PC-9 (cell line): ENCODE measurements at regions not wholly inside any gene's neighbourhood (a gene's known extent, or its start where the extent isn't known, plus 50 kb on each side); places are given as distances from the start of the nearest gene placed in this dataset.

Experiments
- BruUV-seq: library from RNA; stranded (reverse); fragments of 400-500 nt; replicated peaks from 2 replicates; lab custom pipeline; 2021; lab: Mats Ljungman, UMichigan
- CTCF ChIA-PET: fragments of 300-600 bp; sonication (Branson Sonifier 250); formaldehyde crosslinking; loops from one replicate; lab custom pipeline; 2022; ENCODE audit warnings: antibody characterized with exemption; lab: Charles Lee
- POLR2A ChIA-PET: fragments of 300-600 bp; sonication (Branson Sonifier 250); formaldehyde crosslinking; loops from one replicate; lab custom pipeline; 2022; ENCODE audit warnings: antibody characterized with exemption; ENCODE audit not compliant: unreplicated experiment; lab: Charles Lee
- DNase-seq, 2 experiments: peaks; one replicate each; pipeline versions ENCODE4 v3.0.0 to v3.0.0-alpha.2; 2015 to 2022; ENCODE audit warnings: mixed read lengths in 1 of 2
- H2AFZ ChIP-seq: fragments of 200-600 bp; sonication (generic); 2 replicates; pipeline ENCODE4 v1.8.1; 2017; ENCODE audit warnings: antibody characterized with exemption
- H3F3A ChIP-seq: fragments of 200-600 bp; sonication (generic); 2 replicates; pipeline ENCODE4 v1.8.1; 2017; ENCODE audit warnings: antibody characterized with exemption, mild to moderate bottlenecking, low read depth; ENCODE audit not compliant: insufficient read depth
- H3K27ac ChIP-seq: fragments of 200-600 bp; sonication (generic); 2 replicates; pipeline ENCODE4 v1.6.1; 2016; ENCODE audit warnings: mixed run types
- H3K27me3 ChIP-seq: fragments of 200-600 bp; sonication (generic); 2 replicates; pipeline ENCODE4 v1.6.1; 2016; ENCODE audit warnings: low read depth, mixed run types; ENCODE audit not compliant: insufficient read depth
- H3K36me3 ChIP-seq: fragments of 200-600 bp; sonication (generic); 2 replicates; pipeline ENCODE4 v1.6.1; 2016; ENCODE audit warnings: low read depth, mixed run types
- H3K4me1 ChIP-seq: fragments of 200-600 bp; sonication (generic); replicated peaks from 2 replicates; pipeline ENCODE4 v1.6.1; 2016; ENCODE audit warnings: mixed run types; ENCODE audit not compliant: insufficient read depth
- H3K4me2 ChIP-seq: fragments of 200-600 bp; sonication (generic); 2 replicates; pipeline ENCODE4 v1.6.1; 2017; ENCODE audit warnings: mixed run types
- H3K4me3 ChIP-seq: fragments of 200-600 bp; sonication (generic); 2 replicates; pipeline ENCODE4 v1.6.1; 2016; ENCODE audit warnings: mixed run types
- H3K79me2 ChIP-seq: fragments of 200-600 bp; sonication (generic); 2 replicates; pipeline ENCODE4 v1.6.1; 2017; ENCODE audit warnings: low read depth, mixed run types
- H3K9me2 ChIP-seq: fragments of 200-600 bp; sonication (generic); 2 replicates; pipeline ENCODE4 v1.8.1; 2017; ENCODE audit warnings: mild to moderate bottlenecking; ENCODE audit not compliant: insufficient read depth
- H3K9me3 ChIP-seq: fragments of 200-600 bp; sonication (generic); 2 replicates; pipeline ENCODE4 v1.8.1; 2016; ENCODE audit warnings: low read depth; ENCODE audit not compliant: insufficient read depth
- H4K20me1 ChIP-seq: fragments of 200-600 bp; sonication (generic); 2 replicates; pipeline ENCODE4 v1.8.1; 2017; ENCODE audit not compliant: insufficient read depth
- EZH2 ChIP-seq: fragments of 200-600 bp; sonication (generic); IDR thresholded peaks from 2 replicates; pipeline ENCODE4 v1.8.0; 2017; ENCODE audit warnings: antibody characterized with exemption, low read depth
- intact Hi-C: fragments of 100-400 bp; cut with micrococcal nuclease; formaldehyde crosslinking; loops from one replicate; pipeline ENCODE4 v1.10.0; 2022; ENCODE audit not compliant: unreplicated experiment
- TF ChIP-seq, protein P1 (sequence below): fragments of 200-600 bp; sonication (generic); conservative IDR thresholded peaks from 2 replicates; pipeline ENCODE4 v1.6.1; 2017; ENCODE audit warnings: mixed run types, antibody characterized with exemption, mild to moderate bottlenecking, moderate library complexity

DNA sequence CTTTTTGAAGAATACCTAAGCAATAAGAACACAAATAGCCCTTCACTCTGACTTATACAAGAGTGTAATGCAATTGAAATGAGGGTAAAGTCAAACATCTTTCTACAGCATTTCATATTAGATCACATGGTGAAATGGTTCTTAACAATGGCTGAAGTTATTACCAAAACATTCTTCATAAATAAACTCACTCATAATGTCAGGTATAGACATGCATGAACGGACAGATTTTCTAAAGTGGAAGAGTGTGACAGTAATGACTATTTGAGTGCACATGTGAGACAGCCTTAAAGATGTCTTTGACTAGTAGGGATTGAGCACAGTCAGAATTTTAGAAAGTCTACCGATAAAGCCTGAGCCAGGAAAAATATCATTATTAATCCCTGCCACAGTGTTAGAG is 471.0 kb downstream of the ZPLD1 start:
- Histone ChIP-seq H3K4me2 (no peak overlapping the region), H4K20me1 (no peaks in the 10 kb centered on the region), H3K27ac (no peak overlapping the region), H3K4me3 (no peak overlapping the region), H3K9me2 (0 out of 2 replicates have a peak, but pooled peaks cover 5% of the 10 kb centered on the region), H3K4me1 (no peaks in the 10 kb centered on the region), H3F3A (no peaks in the 10 kb centered on the region), H3K79me2 (no peaks in the 10 kb centered on the region), H3K36me3 (no peaks in the 10 kb centered on the region), H2AFZ (no peak overlapping the region), H3K9me3 (no peaks in the 10 kb centered on the region), H3K27me3 (no peaks in the 10 kb centered on the region)
- ChIA-PET CTCF (no interaction called here), POLR2A (no interaction called here)
- BruUV-seq: no TSS peak
- intact Hi-C loops: no loop called here
- DNase-seq: no peak
- TF ChIP-seq, protein P1, sequence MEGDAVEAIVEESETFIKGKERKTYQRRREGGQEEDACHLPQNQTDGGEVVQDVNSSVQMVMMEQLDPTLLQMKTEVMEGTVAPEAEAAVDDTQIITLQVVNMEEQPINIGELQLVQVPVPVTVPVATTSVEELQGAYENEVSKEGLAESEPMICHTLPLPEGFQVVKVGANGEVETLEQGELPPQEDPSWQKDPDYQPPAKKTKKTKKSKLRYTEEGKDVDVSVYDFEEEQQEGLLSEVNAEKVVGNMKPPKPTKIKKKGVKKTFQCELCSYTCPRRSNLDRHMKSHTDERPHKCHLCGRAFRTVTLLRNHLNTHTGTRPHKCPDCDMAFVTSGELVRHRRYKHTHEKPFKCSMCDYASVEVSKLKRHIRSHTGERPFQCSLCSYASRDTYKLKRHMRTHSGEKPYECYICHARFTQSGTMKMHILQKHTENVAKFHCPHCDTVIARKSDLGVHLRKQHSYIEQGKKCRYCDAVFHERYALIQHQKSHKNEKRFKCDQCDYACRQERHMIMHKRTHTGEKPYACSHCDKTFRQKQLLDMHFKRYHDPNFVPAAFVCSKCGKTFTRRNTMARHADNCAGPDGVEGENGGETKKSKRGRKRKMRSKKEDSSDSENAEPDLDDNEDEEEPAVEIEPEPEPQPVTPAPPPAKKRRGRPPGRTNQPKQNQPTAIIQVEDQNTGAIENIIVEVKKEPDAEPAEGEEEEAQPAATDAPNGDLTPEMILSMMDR: no peak
- no peak for TF ChIP-seq EZH2

DNA sequence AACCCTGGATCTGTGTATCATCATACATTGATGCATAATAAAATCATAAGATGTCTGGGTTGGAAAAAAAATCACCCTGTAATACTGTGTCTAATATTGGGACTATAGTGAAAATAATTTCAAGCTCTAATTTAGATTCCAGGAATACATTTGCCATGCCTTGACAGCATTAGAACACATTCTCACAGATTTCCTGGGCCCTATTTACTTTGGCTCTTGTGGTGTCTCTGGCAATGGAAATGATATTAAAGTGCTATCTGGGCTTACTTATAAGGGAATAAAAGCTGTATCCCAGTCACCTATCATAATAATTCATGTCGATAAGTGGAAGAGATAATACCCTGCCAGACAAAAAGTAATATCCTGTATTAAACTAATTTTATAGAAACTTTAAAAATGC is 472.0 kb downstream of the ZPLD1 start:
- ChIA-PET POLR2A (no interaction called here), CTCF (no interaction called here)
- no peaks in the 10 kb centered on the region for H3K79me2 ChIP-seq
- no peak overlapping the region for H3K4me2 ChIP-seq
- no peak overlapping the region for H3K4me3 ChIP-seq
- intact Hi-C loops: no loop called here
- H4K20me1 ChIP-seq: no peaks in the 10 kb centered on the region
- BruUV-seq: no TSS peak
- H3K9me3 ChIP-seq: no peaks in the 10 kb centered on the region
- H3K9me2 ChIP-seq: 0 out of 2 replicates have a peak, but pooled peaks cover 5% of the 10 kb centered on the region
- H3K27ac ChIP-seq: no peak overlapping the region
- no peaks in the 10 kb centered on the region for H3K36me3 ChIP-seq
- no peaks in the 10 kb centered on the region for H3K4me1 ChIP-seq
- no peak overlapping the region for H2AFZ ChIP-seq
- no peaks in the 10 kb centered on the region for H3K27me3 ChIP-seq
- no peaks in the 10 kb centered on the region for H3F3A ChIP-seq
- TF ChIP-seq, protein P1: no peak
- no peak for TF ChIP-seq EZH2
- DNase-seq: no peak

DNA sequence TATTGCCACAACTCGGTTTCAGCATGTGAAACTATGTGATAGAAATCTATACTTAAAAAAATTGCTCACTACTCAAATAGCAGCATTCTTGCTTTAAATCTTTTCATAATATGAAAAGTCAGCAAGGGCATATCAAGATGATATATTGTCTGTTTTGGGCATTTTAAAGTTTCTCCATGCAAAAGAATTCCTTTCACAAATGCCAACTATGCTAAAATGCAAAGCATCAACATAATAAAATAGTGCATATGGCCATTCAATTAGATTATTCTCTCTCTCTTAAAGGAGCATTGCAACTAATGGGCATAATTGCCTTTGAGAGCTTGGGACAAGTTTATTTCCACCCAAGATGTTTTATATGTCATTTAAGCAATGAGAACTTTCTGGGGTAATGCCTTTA is 475.1 kb downstream of the ZPLD1 start:
- DNase-seq: no peak
- Histone ChIP-seq H3F3A (no peaks in the 10 kb centered on the region), H3K27ac (no peak overlapping the region), H3K4me1 (no peaks in the 10 kb centered on the region), H3K9me2 (0 out of 2 replicates have a peak, but pooled peaks cover 5% of the 10 kb centered on the region), H3K36me3 (no peaks in the 10 kb centered on the region), H3K79me2 (no peaks in the 10 kb centered on the region), H2AFZ (no peak overlapping the region), H3K4me2 (no peak overlapping the region), H3K9me3 (no peaks in the 10 kb centered on the region), H3K4me3 (no peak overlapping the region), H4K20me1 (no peaks in the 10 kb centered on the region), H3K27me3 (no peaks in the 10 kb centered on the region)
- no TSS peak for BruUV-seq
- ChIA-PET CTCF (no interaction called here), POLR2A (no interaction called here)
- intact Hi-C loops: no loop called here
- TF ChIP-seq EZH2: no peak
- TF ChIP-seq, protein P1: no peak
